Chondrocyte (in vitro differentiated cells): ENCODE measurements at regions not wholly inside any gene's neighbourhood (a gene's known extent, or its start where the extent isn't known, plus 50 kb on each side); places are given as distances from the start of the nearest gene placed in this dataset.

Source experiments
- DNase-seq: peaks from one replicate; pipeline ENCODE4 v3.0.0; 2021; ENCODE audit warnings: mixed read lengths, low spot score
- H3K27ac Mint-ChIP-seq: one replicate; pipeline ENCODE4 v1.8.0; 2021; ENCODE audit warnings: mild to moderate bottlenecking, moderate library complexity, mixed read lengths; ENCODE audit not compliant: unreplicated experiment
- H3K27me3 Mint-ChIP-seq: 2 replicates; pipeline ENCODE4 v1.8.0; 2021; ENCODE audit warnings: low read depth, mixed read lengths
- H3K36me3 Mint-ChIP-seq: 2 replicates; pipeline ENCODE4 v1.8.0; 2021; ENCODE audit warnings: low read depth, mixed read lengths
- H3K4me1 Mint-ChIP-seq: 2 replicates; pipeline ENCODE4 v1.8.0; 2021; ENCODE audit warnings: low read depth, mild to moderate bottlenecking, mixed read lengths
- H3K4me3 Mint-ChIP-seq: one replicate; pipeline ENCODE4 v1.8.0; 2021; ENCODE audit warnings: mild to moderate bottlenecking, moderate library complexity, mixed read lengths; ENCODE audit not compliant: unreplicated experiment
- H3K9me3 Mint-ChIP-seq: 2 replicates; pipeline ENCODE4 v1.8.0; 2021; ENCODE audit warnings: low read depth, mixed read lengths
- TF ChIP-seq, protein P1 (sequence below): fragments of 200-600 bp; sonication (generic); IDR thresholded peaks from 2 replicates; pipeline ENCODE4 v1.5.0; 2021; ENCODE audit warnings: antibody characterized with exemption, mild to moderate bottlenecking, moderate library complexity

DNA sequence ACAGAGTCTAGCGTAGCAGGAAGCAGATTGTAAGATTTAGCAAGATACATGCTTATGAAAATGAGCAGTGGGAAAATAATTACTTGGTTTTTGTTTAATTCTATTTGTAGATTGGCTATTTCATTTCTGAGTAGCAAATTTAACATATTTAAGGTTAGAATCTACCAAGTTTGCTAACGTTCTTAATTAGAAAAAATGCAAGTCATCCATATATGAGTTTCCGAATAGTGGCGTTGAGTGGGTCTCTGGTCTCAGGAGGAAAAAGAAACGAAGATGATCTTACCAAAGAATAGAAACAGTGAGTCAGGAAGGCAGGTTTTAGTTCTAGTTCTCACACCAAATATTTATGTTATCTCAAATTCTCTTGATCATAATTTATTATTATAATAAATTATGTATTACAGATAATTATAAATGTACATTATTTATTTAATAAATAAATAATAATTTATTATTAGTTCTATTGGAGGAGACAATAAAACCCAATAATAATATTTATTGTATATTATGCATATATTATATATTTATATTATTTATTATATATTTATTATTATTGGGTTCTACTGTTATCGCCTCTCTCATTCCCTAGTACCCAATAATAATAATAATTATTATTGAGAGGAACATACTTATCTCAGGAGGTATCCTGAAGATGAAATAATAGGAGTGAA lies 194.3 kb upstream of the PITRM1 start:
- no peak overlapping the region for H3K27ac Mint-ChIP-seq
- H3K9me3 Mint-ChIP-seq: no peaks in the 10 kb centered on the region
- H3K4me3 Mint-ChIP-seq: no peak overlapping the region
- H3K27me3 Mint-ChIP-seq: no peaks in the 10 kb centered on the region
- DNase-seq: no peak
- no peaks in the 10 kb centered on the region for H3K36me3 Mint-ChIP-seq
- TF ChIP-seq, protein P1, sequence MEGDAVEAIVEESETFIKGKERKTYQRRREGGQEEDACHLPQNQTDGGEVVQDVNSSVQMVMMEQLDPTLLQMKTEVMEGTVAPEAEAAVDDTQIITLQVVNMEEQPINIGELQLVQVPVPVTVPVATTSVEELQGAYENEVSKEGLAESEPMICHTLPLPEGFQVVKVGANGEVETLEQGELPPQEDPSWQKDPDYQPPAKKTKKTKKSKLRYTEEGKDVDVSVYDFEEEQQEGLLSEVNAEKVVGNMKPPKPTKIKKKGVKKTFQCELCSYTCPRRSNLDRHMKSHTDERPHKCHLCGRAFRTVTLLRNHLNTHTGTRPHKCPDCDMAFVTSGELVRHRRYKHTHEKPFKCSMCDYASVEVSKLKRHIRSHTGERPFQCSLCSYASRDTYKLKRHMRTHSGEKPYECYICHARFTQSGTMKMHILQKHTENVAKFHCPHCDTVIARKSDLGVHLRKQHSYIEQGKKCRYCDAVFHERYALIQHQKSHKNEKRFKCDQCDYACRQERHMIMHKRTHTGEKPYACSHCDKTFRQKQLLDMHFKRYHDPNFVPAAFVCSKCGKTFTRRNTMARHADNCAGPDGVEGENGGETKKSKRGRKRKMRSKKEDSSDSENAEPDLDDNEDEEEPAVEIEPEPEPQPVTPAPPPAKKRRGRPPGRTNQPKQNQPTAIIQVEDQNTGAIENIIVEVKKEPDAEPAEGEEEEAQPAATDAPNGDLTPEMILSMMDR: no peak
- H3K4me1 Mint-ChIP-seq: peaks cover 3% of the 10 kb centered on the region

DNA sequence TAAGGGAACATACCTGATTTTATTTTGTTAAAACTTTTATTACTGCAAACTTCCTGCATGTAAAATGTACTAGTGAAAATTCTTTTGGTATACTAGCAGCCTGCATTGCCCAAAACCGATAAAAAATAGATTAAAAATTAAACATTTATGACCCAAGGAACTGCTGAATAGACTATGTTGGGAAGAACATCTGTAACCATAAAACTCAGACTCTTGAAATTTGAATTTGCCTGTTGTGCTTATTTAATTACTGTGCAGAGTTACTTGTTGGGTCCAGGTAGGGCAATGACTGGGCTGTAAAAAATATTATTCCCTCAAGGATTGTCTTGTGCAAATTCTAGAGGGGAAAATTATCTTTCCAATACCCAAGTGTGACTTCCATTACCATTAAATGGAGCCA lies 193.5 kb upstream of the PITRM1 start:
- Mint-ChIP-seq H3K27ac (no peak overlapping the region), H3K36me3 (no peaks in the 10 kb centered on the region), H3K27me3 (no peaks in the 10 kb centered on the region), H3K4me1 (no peaks in the 10 kb centered on the region), H3K4me3 (no peak overlapping the region), H3K9me3 (peaks cover 5% of the 10 kb centered on the region)
- DNase-seq: no peak
- TF ChIP-seq, protein P1: no peak

DNA sequence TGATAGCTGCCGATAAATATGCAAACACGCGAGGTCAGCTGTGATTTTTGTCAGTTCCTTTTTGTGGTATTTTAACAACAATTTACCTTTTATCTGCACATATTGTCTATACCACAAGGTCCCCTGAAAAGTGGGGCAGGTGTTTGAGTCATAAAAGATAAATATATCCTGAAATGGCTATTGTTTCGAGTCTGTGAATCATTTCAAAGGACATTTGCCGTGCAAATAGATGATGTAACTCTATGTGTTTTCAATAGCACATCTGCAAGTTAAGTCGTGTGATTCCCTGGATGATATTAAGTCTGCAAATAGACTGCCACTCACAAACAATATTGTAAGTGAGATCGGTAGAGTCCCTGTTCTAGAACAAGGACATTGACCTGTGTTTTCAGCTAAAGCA lies 193.0 kb upstream of the PITRM1 start:
- Mint-ChIP-seq H3K27me3 (no peaks in the 10 kb centered on the region), H3K27ac (no peak overlapping the region), H3K9me3 (peaks cover 7% of the 10 kb centered on the region), H3K4me1 (no peaks in the 10 kb centered on the region), H3K4me3 (no peak overlapping the region), H3K36me3 (no peaks in the 10 kb centered on the region)
- no peak for DNase-seq
- TF ChIP-seq, protein P1: no peak

- H3K27me3 Mint-ChIP-seq: no peaks in the 10 kb centered on the region
- H3K4me3 Mint-ChIP-seq: no peak overlapping the region
- H3K36me3 Mint-ChIP-seq: no peaks in the 10 kb centered on the region
- DNase-seq: no peak
- TF ChIP-seq, protein P1: no peak
- H3K9me3 Mint-ChIP-seq: peaks cover 7% of the 10 kb centered on the region
- no peaks in the 10 kb centered on the region for H3K4me1 Mint-ChIP-seq
- no peak overlapping the region for H3K27ac Mint-ChIP-seq
These were observed 192.3 kb upstream of the PITRM1 start for GRCh38 chr10:3364768-3365480.

DNA sequence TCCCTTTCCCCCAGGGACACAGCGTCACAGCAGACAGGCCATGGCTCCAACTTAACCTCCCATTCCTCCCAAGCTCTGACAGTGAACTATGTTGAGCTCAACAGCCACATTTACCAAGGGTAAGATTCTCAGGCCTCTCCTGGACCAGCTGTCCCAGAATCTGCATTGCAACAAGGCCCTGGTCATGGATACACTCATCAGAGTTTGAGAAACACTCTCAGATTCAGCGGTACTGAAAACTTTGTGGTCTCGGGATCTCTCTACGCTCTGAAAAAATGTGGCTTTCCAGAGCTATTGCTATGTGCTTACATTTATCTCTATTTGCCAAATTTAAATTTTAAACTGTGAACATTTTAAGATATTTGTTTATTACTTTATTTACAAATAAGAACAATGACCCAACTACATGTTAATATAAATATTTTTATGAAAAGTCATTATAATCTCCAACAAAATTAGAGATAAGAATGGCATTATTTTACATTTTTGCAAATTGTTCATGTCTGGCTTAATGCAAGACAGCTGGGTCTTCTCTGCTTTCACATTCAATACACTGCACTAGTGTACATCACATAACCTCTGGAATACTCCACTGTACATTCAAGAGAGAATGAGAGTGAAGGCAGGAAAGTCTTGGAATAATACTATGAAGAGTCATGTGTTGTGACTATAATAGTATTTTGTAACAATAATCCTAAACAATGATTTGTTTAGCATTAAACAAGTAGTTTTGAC lies 190.9 kb upstream of the PITRM1 start:
- TF ChIP-seq, protein P1: no peak
- H3K9me3 Mint-ChIP-seq: peaks cover 7% of the 10 kb centered on the region
- no peaks in the 10 kb centered on the region for H3K4me1 Mint-ChIP-seq
- no peak for DNase-seq
- H3K27me3 Mint-ChIP-seq: no peaks in the 10 kb centered on the region
- H3K4me3 Mint-ChIP-seq: no peak overlapping the region
- H3K27ac Mint-ChIP-seq: no peak overlapping the region
- H3K36me3 Mint-ChIP-seq: no peaks in the 10 kb centered on the region
